ENCODE measurements at regions not wholly inside any gene's neighbourhood (a gene's known extent, or its start where the extent isn't known, plus 50 kb on each side); places are given as distances from the start of the nearest gene placed in this dataset.

DNA sequence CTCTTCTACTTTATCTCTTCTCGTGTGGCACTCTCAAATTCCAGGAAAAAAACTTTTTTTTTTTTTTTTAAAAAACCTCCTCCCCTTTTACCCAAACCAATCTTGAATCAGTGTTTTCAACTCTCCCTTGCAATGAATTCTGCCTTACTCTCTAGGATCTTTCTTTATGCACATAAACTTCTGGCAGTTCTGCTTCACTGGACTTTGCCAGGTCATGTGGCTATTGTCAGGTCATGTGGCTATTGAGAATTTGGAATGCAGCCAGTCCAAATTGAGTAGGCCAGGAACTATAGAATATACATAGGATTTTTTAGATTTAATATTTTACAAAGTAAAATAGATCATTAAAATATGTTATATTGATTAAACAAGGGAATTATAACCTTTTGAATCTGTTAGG, 218.2 kb downstream of the TMTC3 start:
- TF ChIP-seq, protein P1, sequence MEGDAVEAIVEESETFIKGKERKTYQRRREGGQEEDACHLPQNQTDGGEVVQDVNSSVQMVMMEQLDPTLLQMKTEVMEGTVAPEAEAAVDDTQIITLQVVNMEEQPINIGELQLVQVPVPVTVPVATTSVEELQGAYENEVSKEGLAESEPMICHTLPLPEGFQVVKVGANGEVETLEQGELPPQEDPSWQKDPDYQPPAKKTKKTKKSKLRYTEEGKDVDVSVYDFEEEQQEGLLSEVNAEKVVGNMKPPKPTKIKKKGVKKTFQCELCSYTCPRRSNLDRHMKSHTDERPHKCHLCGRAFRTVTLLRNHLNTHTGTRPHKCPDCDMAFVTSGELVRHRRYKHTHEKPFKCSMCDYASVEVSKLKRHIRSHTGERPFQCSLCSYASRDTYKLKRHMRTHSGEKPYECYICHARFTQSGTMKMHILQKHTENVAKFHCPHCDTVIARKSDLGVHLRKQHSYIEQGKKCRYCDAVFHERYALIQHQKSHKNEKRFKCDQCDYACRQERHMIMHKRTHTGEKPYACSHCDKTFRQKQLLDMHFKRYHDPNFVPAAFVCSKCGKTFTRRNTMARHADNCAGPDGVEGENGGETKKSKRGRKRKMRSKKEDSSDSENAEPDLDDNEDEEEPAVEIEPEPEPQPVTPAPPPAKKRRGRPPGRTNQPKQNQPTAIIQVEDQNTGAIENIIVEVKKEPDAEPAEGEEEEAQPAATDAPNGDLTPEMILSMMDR (IDR thresholded peaks at IDR 0.05): no peak
- TF ChIP-seq EP300 (IDR thresholded peaks at IDR 0.05): no peak
